Endothelial cell of umbilical vein (primary cell): ENCODE measurements at regions not wholly inside any gene's neighbourhood (a gene's known extent, or its start where the extent isn't known, plus 50 kb on each side); places are given as distances from the start of the nearest gene placed in this dataset.

Source experiments
- BruUV-seq: library from RNA; stranded (reverse); fragments of 400-500 nt; replicated peaks from 2 replicates; lab custom pipeline; 2021; lab: Mats Ljungman, UMichigan
- CTCF ChIA-PET: fragments of 300-600, 350-600 bp; sonication (Branson Sonifier 250); formaldehyde crosslinking; loops from one replicate; lab custom pipeline; 2021; ENCODE audit warnings: antibody characterized with exemption, inconsistent platforms; lab: Charles Lee
- POLR2A ChIA-PET: fragments of 300-600, 350-600 bp; sonication (Branson Sonifier 250); formaldehyde crosslinking; loops from one replicate; lab custom pipeline; 2021; ENCODE audit warnings: antibody characterized with exemption, inconsistent platforms; lab: Charles Lee
- DNase-seq: peaks from one replicate; pipeline ENCODE4 v3.0.0-alpha.2; 2011; ENCODE audit warnings: low read depth, low spot score
- FAIRE-seq: peaks from 2 replicates; lab custom pipeline; 2011; peaks lifted over from hg19 to GRCh38; lab: Jason Lieb, UNC
- H2AFZ ChIP-seq: 2 replicates; pipeline ENCODE4 v1.6.0; 2012; ENCODE audit warnings: low read depth, low read length, control low read depth, inconsistent platforms
- H3K27ac ChIP-seq: 2 replicates; pipeline ENCODE4 v1.5.1; 2011; ENCODE audit warnings: low read depth, mild to moderate bottlenecking, control low read depth, low read length, moderate library complexity; ENCODE audit not compliant: insufficient read depth
- H3K27me3 ChIP-seq, 2 experiments: 2 replicates each; pipeline versions ENCODE4 v1.6.0 to v1.6.1; 2011; ENCODE audit warnings: low read length in 2 of 2, mixed read lengths in 1 of 2; ENCODE audit not compliant: control insufficient read depth in 2 of 2, insufficient read depth in 2 of 2
- H3K36me3 ChIP-seq, 2 experiments: 2 replicates in 1 of 2; 3 replicates in 1 of 2; pipeline ENCODE4 v1.5.1; 2011; ENCODE audit warnings: low read length in 2 of 2, mild to moderate bottlenecking in 1 of 2, moderate library complexity in 1 of 2; ENCODE audit not compliant: control insufficient read depth in 2 of 2, insufficient read depth in 2 of 2; ENCODE audit errors: extremely low read depth in 1 of 2
- H3K4me1 ChIP-seq: 3 replicates; pipeline ENCODE4 v1.5.1; 2011; ENCODE audit warnings: mild to moderate bottlenecking, low read length; ENCODE audit not compliant: control insufficient read depth, insufficient read depth; ENCODE audit errors: extremely low read depth
- H3K4me2 ChIP-seq: 2 replicates; pipeline ENCODE4 v1.6.1; 2011; ENCODE audit warnings: low read length, control low read depth, mixed read lengths; ENCODE audit not compliant: insufficient read depth
- H3K4me3 ChIP-seq, 3 experiments: fragments of 200-600 bp in 1 of 3; sonication (generic), shearing (Covaris generic) in 1 of 3; replicated peaks in 1 of 3; 2 replicates each; pipeline ENCODE4 v1.5.1; 2011 to 2016; ENCODE audit warnings: control low read depth in 3 of 3, low read length in 3 of 3, mild to moderate bottlenecking in 2 of 3, inconsistent platforms in 1 of 3, low read depth in 1 of 3, moderate library complexity in 1 of 3; ENCODE audit not compliant: insufficient read depth in 1 of 3
- H3K79me2 ChIP-seq: 2 replicates; pipeline ENCODE4 v1.6.0; 2012; ENCODE audit warnings: low read length, inconsistent platforms; ENCODE audit not compliant: control insufficient read depth, insufficient read depth
- H3K9ac ChIP-seq: replicated peaks from 2 replicates; pipeline ENCODE3; 2011; ENCODE audit warnings: low read length, control low read depth; ENCODE audit not compliant: insufficient read depth; ENCODE audit errors: extremely low read depth
- H3K9me1 ChIP-seq: replicated peaks from 3 replicates; pipeline ENCODE4 v1.6.0; 2011; ENCODE audit warnings: mild to moderate bottlenecking, low read length; ENCODE audit not compliant: control insufficient read depth, insufficient read depth; ENCODE audit errors: extremely low read depth
- H3K9me3 ChIP-seq: replicated peaks from 2 replicates; pipeline ENCODE4 v1.5.1; 2012; ENCODE audit warnings: low read length, inconsistent platforms; ENCODE audit not compliant: control insufficient read depth, insufficient read depth
- H4K20me1 ChIP-seq: replicated peaks from 2 replicates; pipeline ENCODE3; 2011; ENCODE audit warnings: mild to moderate bottlenecking, low read length; ENCODE audit not compliant: control insufficient read depth, insufficient read depth; ENCODE audit errors: extremely low read depth
- EZH2 ChIP-seq: IDR thresholded peaks from 2 replicates; pipeline ENCODE4 v1.6.1; 2012; ENCODE audit warnings: borderline replicate concordance, low read depth, mild to moderate bottlenecking, moderate library complexity, low read length, inconsistent platforms; ENCODE audit not compliant: severe bottlenecking
- FOS ChIP-seq: IDR thresholded peaks from 2 replicates; pipeline ENCODE4 v1.6.1; 2011; ENCODE audit warnings: mild to moderate bottlenecking, low read length, moderate library complexity, borderline replicate concordance; ENCODE audit not compliant: insufficient read depth
- GATA2 ChIP-seq: IDR thresholded peaks from 2 replicates; pipeline ENCODE4 v1.7.0; 2011; ENCODE audit warnings: low read depth, mild to moderate bottlenecking, moderate library complexity, mixed read lengths, low read length; ENCODE audit not compliant: insufficient read length, insufficient read depth
- MYC ChIP-seq: IDR thresholded peaks from one replicate; pipeline ENCODE4 v1.6.1; 2011; ENCODE audit warnings: mild to moderate bottlenecking, low read depth, low read length
- POLR2A ChIP-seq: IDR thresholded peaks from 2 replicates; pipeline ENCODE4 v1.6.1; 2012; ENCODE audit warnings: low read depth, mild to moderate bottlenecking, control low read depth, low read length
- POLR2AphosphoS5 ChIP-seq: IDR thresholded peaks from 2 replicates; pipeline ENCODE4 v1.6.1; 2012; ENCODE audit warnings: low read depth, mild to moderate bottlenecking, control low read depth, low read length, moderate library complexity; ENCODE audit not compliant: insufficient read depth
- dilution Hi-C: fragments of 300-500 bp; cut with MboI; formaldehyde crosslinking; loops from one replicate; pipeline ENCODE4 v1.15.0; 2019; ENCODE audit warnings: low sequenced_read_pairs; ENCODE audit not compliant: extremely low pct_ligation_motif_present
- intact Hi-C: fragments of 100-400 bp; cut with micrococcal nuclease; formaldehyde crosslinking; loops from one replicate; pipeline ENCODE4 v1.10.0; 2022
- TF ChIP-seq, protein P1 (sequence below): IDR thresholded peaks from 2 replicates; pipeline ENCODE4 v1.6.1; 2011; ENCODE audit not compliant: insufficient read depth, insufficient read length
- TF ChIP-seq, protein P2 (sequence below), 2 donors: IDR thresholded peaks; 1 replicate in 1 of 2; 2 replicates in 1 of 2; pipeline ENCODE4 v1.5.1; 2011; ENCODE audit warnings: low read length in 2 of 2, mild to moderate bottlenecking in 2 of 2, moderate library complexity in 2 of 2, control low read depth in 1 of 2, inconsistent platforms in 1 of 2, low read depth in 1 of 2; ENCODE audit not compliant: insufficient read depth in 1 of 2; ENCODE audit errors: extremely low read depth in 1 of 2

DNA sequence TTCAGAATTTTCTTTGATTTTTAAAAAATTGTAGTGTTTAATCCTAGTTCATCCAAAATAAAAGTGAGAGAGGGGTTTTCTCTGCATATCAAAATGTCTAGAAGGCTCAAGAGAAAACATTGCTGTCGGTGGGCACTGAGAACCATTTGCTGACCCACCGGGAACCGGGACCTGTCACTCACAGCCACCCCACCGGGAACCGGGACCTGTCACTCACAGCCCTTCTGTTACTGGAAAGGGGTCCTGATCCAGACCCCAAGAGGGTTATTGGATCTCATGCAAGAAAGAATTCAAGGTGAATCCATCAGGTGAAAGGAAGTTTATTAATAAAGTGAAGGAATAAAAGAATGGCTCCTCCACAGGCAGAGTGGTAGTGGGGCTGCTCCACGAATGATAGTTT is 106.0 kb upstream of the SFSWAP start:
- Histone ChIP-seq H3K9ac (no peak overlapping the region), H3K27me3 (peaks cover 0 to 2% of the 10 kb centered on the region in 2 experiments), H3K27ac (no peak overlapping the region), H3K4me2 (no peak overlapping the region), H3K79me2 (no peaks in the 10 kb centered on the region), H3K4me1 (no peaks in the 10 kb centered on the region), H3K4me3 (no peak overlapping the region), H2AFZ (no peak overlapping the region), H4K20me1 (no peaks in the 10 kb centered on the region), H3K9me1 (no peaks in the 10 kb centered on the region), H3K9me3 (no peaks in the 10 kb centered on the region), H3K36me3 (no peaks in the 10 kb centered on the region)
- BruUV-seq: no TSS peak
- DNase-seq: no peak
- POLR2A ChIA-PET: no interaction called here
- intact Hi-C loops (no loop called here), dilution Hi-C loops (no loop called here)
- CTCF ChIA-PET: no interaction called here
- TF ChIP-seq, protein P1, sequence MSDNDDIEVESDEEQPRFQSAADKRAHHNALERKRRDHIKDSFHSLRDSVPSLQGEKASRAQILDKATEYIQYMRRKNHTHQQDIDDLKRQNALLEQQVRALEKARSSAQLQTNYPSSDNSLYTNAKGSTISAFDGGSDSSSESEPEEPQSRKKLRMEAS: no peak
- TF ChIP-seq EZH2 (no peak), POLR2AphosphoS5 (no peak), FOS (no peak), MYC (no peak), GATA2 (no peak), POLR2A (no peak)
- TF ChIP-seq, protein P2, sequence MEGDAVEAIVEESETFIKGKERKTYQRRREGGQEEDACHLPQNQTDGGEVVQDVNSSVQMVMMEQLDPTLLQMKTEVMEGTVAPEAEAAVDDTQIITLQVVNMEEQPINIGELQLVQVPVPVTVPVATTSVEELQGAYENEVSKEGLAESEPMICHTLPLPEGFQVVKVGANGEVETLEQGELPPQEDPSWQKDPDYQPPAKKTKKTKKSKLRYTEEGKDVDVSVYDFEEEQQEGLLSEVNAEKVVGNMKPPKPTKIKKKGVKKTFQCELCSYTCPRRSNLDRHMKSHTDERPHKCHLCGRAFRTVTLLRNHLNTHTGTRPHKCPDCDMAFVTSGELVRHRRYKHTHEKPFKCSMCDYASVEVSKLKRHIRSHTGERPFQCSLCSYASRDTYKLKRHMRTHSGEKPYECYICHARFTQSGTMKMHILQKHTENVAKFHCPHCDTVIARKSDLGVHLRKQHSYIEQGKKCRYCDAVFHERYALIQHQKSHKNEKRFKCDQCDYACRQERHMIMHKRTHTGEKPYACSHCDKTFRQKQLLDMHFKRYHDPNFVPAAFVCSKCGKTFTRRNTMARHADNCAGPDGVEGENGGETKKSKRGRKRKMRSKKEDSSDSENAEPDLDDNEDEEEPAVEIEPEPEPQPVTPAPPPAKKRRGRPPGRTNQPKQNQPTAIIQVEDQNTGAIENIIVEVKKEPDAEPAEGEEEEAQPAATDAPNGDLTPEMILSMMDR (IDR thresholded peaks at IDR 0.05; ENCODE audit: extremely low read depth in 1 of 2, insufficient read depth in 1 of 2, low read depth in 1 of 2, low read length in 2 of 2): no peak
- no peak for FAIRE-seq
